Keratinocyte (primary cell): ENCODE measurements at regions not wholly inside any gene's neighbourhood (a gene's known extent, or its start where the extent isn't known, plus 50 kb on each side); places are given as distances from the start of the nearest gene placed in this dataset.

ENCODE experiments used
- DNase-seq: peaks from one replicate; pipeline ENCODE4 v3.0.0-alpha.2; 2011; ENCODE audit warnings: low read depth, missing footprints, low spot score
- FAIRE-seq: peaks from 2 replicates; lab custom pipeline; 2011; peaks lifted over from hg19 to GRCh38; lab: Jason Lieb, UNC
- H2AFZ ChIP-seq: 2 replicates; pipeline ENCODE4 v1.6.0; 2012; ENCODE audit warnings: low read length, control low read depth, inconsistent platforms; ENCODE audit not compliant: control insufficient read depth
- H3K27ac ChIP-seq: 2 replicates; pipeline ENCODE4 v1.5.1; 2011; ENCODE audit warnings: low read length; ENCODE audit not compliant: control insufficient read depth, insufficient read depth
- H3K27me3 ChIP-seq: 3 replicates; pipeline ENCODE4 v1.6.0; 2011; ENCODE audit warnings: low read length; ENCODE audit not compliant: control insufficient read depth, insufficient read depth; ENCODE audit errors: extremely low read depth
- H3K36me3 ChIP-seq, 2 experiments: 2 replicates in 1 of 2; 3 replicates in 1 of 2; pipeline ENCODE4 v1.5.1; 2011; ENCODE audit warnings: low read length in 2 of 2, mild to moderate bottlenecking in 1 of 2; ENCODE audit not compliant: control insufficient read depth in 2 of 2, insufficient read depth in 2 of 2; ENCODE audit errors: extremely low read depth in 1 of 2
- H3K4me1 ChIP-seq: 3 replicates; pipeline ENCODE4 v1.5.1; 2011; ENCODE audit warnings: low read length; ENCODE audit not compliant: control insufficient read depth, insufficient read depth; ENCODE audit errors: extremely low read depth
- H3K4me2 ChIP-seq: 3 replicates; pipeline ENCODE4 v1.6.0; 2011; ENCODE audit warnings: low read depth, low read length; ENCODE audit not compliant: control insufficient read depth, insufficient read depth; ENCODE audit errors: extremely low read depth
- H3K4me3 ChIP-seq, 3 experiments: fragments of 200-600 bp in 1 of 3; sonication (generic) in 1 of 3; 2 replicates in 2 of 3; 3 replicates in 1 of 3; pipeline ENCODE4 v1.5.1; 2011 to 2016; ENCODE audit warnings: low read length in 3 of 3, mild to moderate bottlenecking in 3 of 3, control low read depth in 2 of 3, inconsistent platforms in 1 of 3, low read depth in 1 of 3, mixed read lengths in 1 of 3, mixed run types in 1 of 3, moderate library complexity in 1 of 3; ENCODE audit not compliant: control insufficient read depth in 2 of 3, insufficient read depth in 2 of 3; ENCODE audit errors: extremely low read depth in 1 of 3
- H3K79me2 ChIP-seq: 2 replicates; pipeline ENCODE4 v1.6.0; 2012; ENCODE audit warnings: low read length; ENCODE audit not compliant: control insufficient read depth, insufficient read depth
- H3K9ac ChIP-seq: 3 replicates; pipeline ENCODE4 v1.6.0; 2011; ENCODE audit warnings: low read length; ENCODE audit not compliant: control insufficient read depth, insufficient read depth; ENCODE audit errors: extremely low read depth
- H3K9me1 ChIP-seq: 3 replicates; pipeline ENCODE4 v1.6.0; 2011; ENCODE audit warnings: low read length; ENCODE audit not compliant: control insufficient read depth, insufficient read depth; ENCODE audit errors: extremely low read depth
- H3K9me3 ChIP-seq: 2 replicates; pipeline ENCODE4 v1.5.1; 2012; ENCODE audit warnings: low read depth, low read length; ENCODE audit not compliant: control insufficient read depth
- H4K20me1 ChIP-seq: 3 replicates; pipeline ENCODE4 v1.6.0; 2011; ENCODE audit warnings: low read length; ENCODE audit not compliant: control insufficient read depth, insufficient read depth; ENCODE audit errors: extremely low read depth
- EZH2 ChIP-seq: IDR thresholded peaks from one replicate; pipeline ENCODE4 v1.6.1; 2012; ENCODE audit warnings: inconsistent platforms, mild to moderate bottlenecking, low read length, moderate library complexity
- dilution Hi-C: fragments of 300-500 bp; cut with MboI; formaldehyde crosslinking; loops from one replicate; pipeline ENCODE4 v1.7.0; 2020; ENCODE audit warnings: low sequenced_read_pairs; ENCODE audit not compliant: extremely low pct_ligation_motif_present
- TF ChIP-seq, protein P1 (sequence below), 3 experiments: IDR thresholded peaks in 1 of 3; conservative IDR thresholded peaks in 1 of 3; optimal IDR thresholded peaks in 1 of 3; 2 replicates in 2 of 3; 3 replicates in 1 of 3; pipeline versions ENCODE3 to v1.5.1; 2011; ENCODE audit warnings: low read length in 3 of 3, mild to moderate bottlenecking in 3 of 3, moderate library complexity in 2 of 3, control low read depth in 1 of 3, inconsistent platforms in 1 of 3; ENCODE audit not compliant: insufficient read depth in 2 of 3; ENCODE audit errors: extremely low read depth in 1 of 3

DNA sequence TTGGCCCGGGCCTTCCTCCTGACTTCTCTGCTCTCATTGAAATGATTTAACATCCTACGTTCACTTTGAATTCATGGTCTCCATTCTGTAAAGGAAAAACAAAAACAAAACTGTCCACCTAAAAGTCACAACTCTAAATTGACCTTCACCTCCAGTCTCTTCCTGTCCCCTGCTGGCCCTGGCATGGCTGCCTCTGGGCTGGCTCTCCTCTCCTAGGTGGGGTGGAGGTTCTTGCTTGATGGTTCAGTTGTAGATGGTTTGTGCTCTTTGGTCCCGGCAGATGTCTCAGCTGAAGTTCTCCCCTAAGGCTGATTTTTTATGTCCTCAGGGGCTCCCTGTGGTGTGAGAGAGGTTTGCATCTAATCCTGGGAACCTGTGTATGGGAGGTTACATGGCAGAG is 121.1 kb downstream of the ACKR3 start:
- Histone ChIP-seq H3K9me3 (no peaks in the 10 kb centered on the region), H3K79me2 (no peaks in the 10 kb centered on the region), H3K4me3 (peak overlapping the region in 1 of 3 experiments; percentile 34), H4K20me1 (no peaks in the 10 kb centered on the region), H3K27me3 (no peaks in the 10 kb centered on the region), H2AFZ (peak overlapping the region; percentile 22), H3K36me3 (no peaks in the 10 kb centered on the region), H3K9me1 (no peaks in the 10 kb centered on the region), H3K9ac (peak overlapping the region; percentile 61), H3K4me2 (no peak overlapping the region), H3K4me1 (peaks cover 49% of the 10 kb centered on the region), H3K27ac (peak overlapping the region; percentile 87)
- DNase-seq (no peak), FAIRE-seq (no peak)
- no peak for TF ChIP-seq EZH2
- TF ChIP-seq, protein P1, sequence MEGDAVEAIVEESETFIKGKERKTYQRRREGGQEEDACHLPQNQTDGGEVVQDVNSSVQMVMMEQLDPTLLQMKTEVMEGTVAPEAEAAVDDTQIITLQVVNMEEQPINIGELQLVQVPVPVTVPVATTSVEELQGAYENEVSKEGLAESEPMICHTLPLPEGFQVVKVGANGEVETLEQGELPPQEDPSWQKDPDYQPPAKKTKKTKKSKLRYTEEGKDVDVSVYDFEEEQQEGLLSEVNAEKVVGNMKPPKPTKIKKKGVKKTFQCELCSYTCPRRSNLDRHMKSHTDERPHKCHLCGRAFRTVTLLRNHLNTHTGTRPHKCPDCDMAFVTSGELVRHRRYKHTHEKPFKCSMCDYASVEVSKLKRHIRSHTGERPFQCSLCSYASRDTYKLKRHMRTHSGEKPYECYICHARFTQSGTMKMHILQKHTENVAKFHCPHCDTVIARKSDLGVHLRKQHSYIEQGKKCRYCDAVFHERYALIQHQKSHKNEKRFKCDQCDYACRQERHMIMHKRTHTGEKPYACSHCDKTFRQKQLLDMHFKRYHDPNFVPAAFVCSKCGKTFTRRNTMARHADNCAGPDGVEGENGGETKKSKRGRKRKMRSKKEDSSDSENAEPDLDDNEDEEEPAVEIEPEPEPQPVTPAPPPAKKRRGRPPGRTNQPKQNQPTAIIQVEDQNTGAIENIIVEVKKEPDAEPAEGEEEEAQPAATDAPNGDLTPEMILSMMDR (optimal IDR thresholded peaks at IDR 0.05 in 1 of 3, IDR thresholded peaks at IDR 0.05 in 1 of 3, conservative IDR thresholded peaks at IDR 0.05 in 1 of 3; ENCODE audit: extremely low read depth in 1 of 3, insufficient read depth in 2 of 3, low read length in 3 of 3) = no peak
- dilution Hi-C loops = no loop called here

DNA sequence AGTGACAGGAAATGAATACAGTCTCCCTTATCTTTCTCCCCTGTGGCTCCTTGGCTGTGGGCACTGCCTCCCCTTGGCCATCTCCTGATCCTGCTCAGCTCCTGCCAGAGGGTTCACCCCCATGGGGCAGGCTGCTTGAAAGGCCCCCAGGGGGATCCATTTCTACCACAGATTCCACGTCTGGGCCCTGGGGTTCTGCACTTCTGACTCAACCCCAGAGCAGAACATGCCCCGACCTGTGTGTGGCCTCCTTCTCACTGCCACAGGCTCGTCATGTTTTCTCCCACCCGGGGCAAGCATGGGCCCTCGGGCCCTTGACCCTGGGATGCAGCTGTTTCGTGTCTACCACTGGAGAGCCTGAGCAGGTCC is 122.2 kb downstream of the ACKR3 start:
- Histone ChIP-seq H3K36me3 (no peaks in the 10 kb centered on the region), H2AFZ (peak overlapping the region; percentile 39), H3K9me1 (no peaks in the 10 kb centered on the region), H3K79me2 (no peaks in the 10 kb centered on the region), H3K27me3 (no peaks in the 10 kb centered on the region), H3K9ac (peak overlapping the region; percentile 33), H3K4me2 (peak overlapping the region; percentile 67), H4K20me1 (no peaks in the 10 kb centered on the region), H3K4me1 (peaks cover 49% of the 10 kb centered on the region), H3K4me3 (no peak overlapping the region), H3K27ac (peak overlapping the region; percentile 87), H3K9me3 (no peaks in the 10 kb centered on the region)
- TF ChIP-seq, protein P1 (optimal IDR thresholded peaks at IDR 0.05 in 1 of 3, IDR thresholded peaks at IDR 0.05 in 1 of 3, conservative IDR thresholded peaks at IDR 0.05 in 1 of 3; ENCODE audit: extremely low read depth in 1 of 3, insufficient read depth in 2 of 3, low read length in 3 of 3) = peak in 1 of 3 experiments; percentile 35
- TF ChIP-seq EZH2 = no peak
- DNase-seq (peak; percentile 90), FAIRE-seq (peak; percentile 60)
- dilution Hi-C loops = no loop called here
